ENCODE measurements at regions not wholly inside any gene's neighbourhood (a gene's known extent, or its start where the extent isn't known, plus 50 kb on each side); places are given as distances from the start of the nearest gene placed in this dataset.

DNA sequence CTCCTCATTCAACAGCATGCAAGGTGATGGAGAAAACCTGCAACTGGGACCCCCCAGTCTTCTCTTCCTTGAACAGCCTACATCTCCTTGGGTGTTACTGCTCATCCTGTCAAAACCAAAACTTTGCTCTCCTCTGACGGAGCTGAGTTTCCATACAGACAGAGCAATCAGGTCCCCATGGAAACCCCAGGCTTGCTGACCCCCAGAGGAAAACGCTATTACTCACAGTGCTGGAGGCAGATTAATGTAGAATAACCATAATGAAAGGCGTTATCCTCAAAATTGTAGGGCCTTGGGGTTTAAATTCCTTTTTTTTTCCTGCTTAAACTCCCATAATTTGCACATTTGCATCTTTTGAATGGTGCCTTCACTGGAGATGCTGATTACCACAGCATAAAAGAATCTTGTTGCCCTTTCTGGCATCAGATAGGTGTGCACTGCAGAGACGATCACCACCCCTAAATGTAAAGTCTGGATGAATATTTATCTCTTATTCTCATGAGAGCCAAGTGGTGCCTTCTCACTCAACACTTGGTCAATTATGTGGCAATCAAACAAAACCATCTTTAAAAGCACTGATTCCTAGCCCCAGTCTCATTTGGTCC lies 126.3 kb downstream of the MSX2 start:
- TF ChIP-seq EZH2phosphoT487 (IDR thresholded peaks at IDR 0.05; ENCODE audit: insufficient read depth, low read depth), result no peak
- TF ChIP-seq EZH2 (IDR thresholded peaks at IDR 0.05; ENCODE audit: insufficient read depth, poor library complexity, severe bottlenecking), result no peak
